ENCODE measurements at regions not wholly inside any gene's neighbourhood (a gene's known extent, or its start where the extent isn't known, plus 50 kb on each side); places are given as distances from the start of the nearest gene placed in this dataset.

DNA sequence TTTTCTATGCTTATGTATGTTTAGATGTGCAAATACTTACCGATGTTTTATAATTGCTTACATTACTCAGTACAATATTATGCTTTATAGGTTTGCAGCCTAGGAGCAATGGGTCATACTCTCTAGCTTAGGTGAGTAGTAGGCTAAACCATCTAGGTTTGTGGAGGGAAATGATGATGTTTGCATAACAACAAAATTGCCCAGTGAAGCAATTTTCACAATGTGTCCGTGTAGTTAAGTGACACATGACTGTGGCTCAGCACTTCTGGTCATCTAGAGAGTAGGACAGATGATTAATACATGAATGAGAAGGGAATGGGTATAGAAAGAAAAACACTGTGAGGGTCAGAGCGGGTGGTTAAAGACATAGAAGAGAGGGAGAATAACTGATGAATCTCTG, 2116.2 kb upstream of the PIK3C3 start:
- Histone ChIP-seq H3K36me3 (no peaks in the 10 kb centered on the region), H3K27me3 (no peaks in the 10 kb centered on the region), H3K4me2 (no peak overlapping the region), H3K79me2 (ENCODE audit: low read depth) (no peaks in the 10 kb centered on the region), H3K9ac (no peak overlapping the region), H3K4me1 (peaks cover 29% of the 10 kb centered on the region), H3K4me3 (no peak overlapping the region), H3K27ac (no peak overlapping the region), H2AFZ (replicated peaks) (no peak overlapping the region), H3K9me3 (ENCODE audit: low read depth) (no peaks in the 10 kb centered on the region), H4K20me1 (ENCODE audit: low read depth) (no peaks in the 10 kb centered on the region), H3F3A (ENCODE audit: low read depth) (peaks cover 32% of the 10 kb centered on the region)
- H3K36me3 Mint-ChIP-seq, result no peaks in the 10 kb centered on the region
- no peak for TF ChIP-seq EZH2phosphoT487 (IDR thresholded peaks at IDR 0.05)
- no peak for TF ChIP-seq EZH2 (IDR thresholded peaks at IDR 0.05)
- TF ChIP-seq CTCF (IDR thresholded peaks at IDR 0.05), result no peak
- peaks cover 2% of the 10 kb centered on the region for H3K9me3 Mint-ChIP-seq
- no peak for DNase-seq (ENCODE audit: low spot score)
- no peak overlapping the region for H3K4me3 Mint-ChIP-seq
- peak overlapping the region; percentile 1 for H3K27ac Mint-ChIP-seq
- no peaks in the 10 kb centered on the region for H3K27me3 Mint-ChIP-seq (ENCODE audit: insufficient read depth, low read depth)
- peaks cover 40% of the 10 kb centered on the region for H3K4me1 Mint-ChIP-seq

GRCh38 chr18:39835303-39836030, 2119.6 kb upstream of the PIK3C3 start:
- H3K27me3 ChIP-seq, result no peaks in the 10 kb centered on the region
- Mint-ChIP-seq H3K27ac (no peak overlapping the region), H3K36me3 (no peaks in the 10 kb centered on the region), H3K4me3 (no peak overlapping the region), H3K27me3 (ENCODE audit: insufficient read depth, low read depth) (no peaks in the 10 kb centered on the region), H3K4me1 (peaks cover 15% of the 10 kb centered on the region), H3K9me3 (peaks cover 2% of the 10 kb centered on the region)
- peaks cover 5% of the 10 kb centered on the region for H3K4me1 ChIP-seq
- no peak for DNase-seq (ENCODE audit: low spot score)
- H3K9me3 ChIP-seq (ENCODE audit: low read depth), result no peaks in the 10 kb centered on the region
- H3K27ac ChIP-seq, result no peak overlapping the region
- no peaks in the 10 kb centered on the region for H3K36me3 ChIP-seq
- no peak overlapping the region for H3K4me2 ChIP-seq
- no peak overlapping the region for H3K9ac ChIP-seq
- no peaks in the 10 kb centered on the region for H4K20me1 ChIP-seq (ENCODE audit: low read depth)
- no peaks in the 10 kb centered on the region for H3K79me2 ChIP-seq (ENCODE audit: low read depth)
- no peak overlapping the region for H3K4me3 ChIP-seq
- H2AFZ ChIP-seq (replicated peaks), result no peak overlapping the region
- peak; percentile 17 for TF ChIP-seq CTCF (IDR thresholded peaks at IDR 0.05)
- TF ChIP-seq EZH2 (IDR thresholded peaks at IDR 0.05), result no peak
- H3F3A ChIP-seq (ENCODE audit: low read depth), result peaks cover 2% of the 10 kb centered on the region

GRCh38 chr18:39834636-39835035, 2120.4 kb upstream of the PIK3C3 start:
- H4K20me1 ChIP-seq (ENCODE audit: low read depth), result no peaks in the 10 kb centered on the region

More at GRCh38 chr18:39834636-39835035, 2120.4 kb upstream of the PIK3C3 start:
- H3K9me3 Mint-ChIP-seq, result peaks cover 2% of the 10 kb centered on the region
- H3K4me1 Mint-ChIP-seq, result peaks cover 7% of the 10 kb centered on the region
- no peak for DNase-seq (ENCODE audit: low spot score)
- no peaks in the 10 kb centered on the region for H3K4me1 ChIP-seq
- H3K4me3 ChIP-seq, result no peak overlapping the region
- H3K36me3 Mint-ChIP-seq, result no peaks in the 10 kb centered on the region
- H3K27me3 Mint-ChIP-seq (ENCODE audit: insufficient read depth, low read depth), result no peaks in the 10 kb centered on the region
- H3K9ac ChIP-seq, result no peak overlapping the region
- H3K4me2 ChIP-seq, result no peak overlapping the region
- TF ChIP-seq EZH2phosphoT487 (IDR thresholded peaks at IDR 0.05) (no peak), EZH2 (IDR thresholded peaks at IDR 0.05) (no peak), CTCF (IDR thresholded peaks at IDR 0.05) (no peak)
- no peak overlapping the region for H3K4me3 Mint-ChIP-seq
- no peak overlapping the region for H3K27ac Mint-ChIP-seq
- no peaks in the 10 kb centered on the region for H3F3A ChIP-seq (ENCODE audit: low read depth)
- H3K27ac ChIP-seq, result no peak overlapping the region
- no peaks in the 10 kb centered on the region for H3K36me3 ChIP-seq
- no peaks in the 10 kb centered on the region for H3K27me3 ChIP-seq
- H3K9me3 ChIP-seq (ENCODE audit: low read depth), result no peaks in the 10 kb centered on the region
- H2AFZ ChIP-seq (replicated peaks), result no peak overlapping the region
- no peaks in the 10 kb centered on the region for H3K79me2 ChIP-seq (ENCODE audit: low read depth)
